ENCODE measurements at regions not wholly inside any gene's neighbourhood (a gene's known extent, or its start where the extent isn't known, plus 50 kb on each side); places are given as distances from the start of the nearest gene placed in this dataset.
"Not testable (repeated sequence)": the region's sequence is repeated elsewhere in the genome, so short reads cannot be mapped to it uniquely, and the experiment has no call there.

- TF ChIP-seq CTCF (IDR thresholded peaks at IDR 0.05; ENCODE audit: insufficient read depth, low read length, poor library complexity, severe bottlenecking); EZH2phosphoT487 (conservative IDR thresholded peaks at IDR 0.05; ENCODE audit: low read length): not testable (repeated sequence)
Measured at GRCh38 chr7:63111511-63111910, 887.1 kb upstream of the ZNF722 start.
